Liver (tissue), 8 donors: ENCODE measurements at regions not wholly inside any gene's neighbourhood (a gene's known extent, or its start where the extent isn't known, plus 50 kb on each side); places are given as distances from the start of the nearest gene placed in this dataset.

Source experiments
- DNase-seq: peaks from one replicate; pipeline ENCODE4 v3.0.0-alpha.2; 2017; ENCODE audit warnings: low spot score
- H3K27ac ChIP-seq, 2 donors: one replicate each; pipeline ENCODE4 v1.7.0; 2013; ENCODE audit warnings: inconsistent platforms in 2 of 2, low read length in 2 of 2, control low read depth in 1 of 2, low read depth in 1 of 2, mild to moderate bottlenecking in 1 of 2
- H3K27me3 ChIP-seq, 4 donors: one replicate each; pipeline versions ENCODE4 v1.6.1 to v1.7.0; 2013; ENCODE audit warnings: low read length in 3 of 4, inconsistent platforms in 1 of 4, mild to moderate bottlenecking in 1 of 4, moderate library complexity in 1 of 4; ENCODE audit not compliant: control insufficient read depth in 4 of 4, insufficient read depth in 4 of 4
- H3K36me3 ChIP-seq, 4 donors: one replicate each; pipeline versions ENCODE4 v1.6.1 to v1.7.0; 2013; ENCODE audit warnings: low read length in 3 of 4, mild to moderate bottlenecking in 3 of 4, low read depth in 1 of 4, moderate library complexity in 1 of 4; ENCODE audit not compliant: control insufficient read depth in 4 of 4, insufficient read depth in 3 of 4
- H3K4me1 ChIP-seq, 4 donors: one replicate each; pipeline versions ENCODE4 v1.6.1 to v1.7.0; 2013; ENCODE audit warnings: low read length in 3 of 4, mild to moderate bottlenecking in 3 of 4, moderate library complexity in 1 of 4; ENCODE audit not compliant: control insufficient read depth in 4 of 4, insufficient read depth in 4 of 4
- H3K4me3 ChIP-seq, 3 donors: one replicate each; pipeline versions ENCODE4 v1.6.1 to v1.7.0; 2013; ENCODE audit warnings: low read length in 3 of 3, control low read depth in 1 of 3, low read depth in 1 of 3, mild to moderate bottlenecking in 1 of 3
- H3K9ac ChIP-seq, 2 donors: one replicate each; pipeline ENCODE4 v1.7.0; 2013; ENCODE audit warnings: low read length in 2 of 2, mild to moderate bottlenecking in 2 of 2, moderate library complexity in 2 of 2, control low read depth in 1 of 2, low read depth in 1 of 2
- H3K9me3 ChIP-seq, 4 donors: one replicate each; pipeline versions ENCODE4 v1.6.1 to v1.7.0; 2013; ENCODE audit warnings: low read length in 3 of 4; ENCODE audit not compliant: control insufficient read depth in 4 of 4
- ATF3 ChIP-seq: IDR thresholded peaks from 2 replicates; pipeline ENCODE4 v1.6.1; 2016; ENCODE audit warnings: antibody characterized with exemption
- CTCF ChIP-seq: fragments of 150-350 bp; IDR thresholded peaks from 2 replicates; pipeline ENCODE4 v1.5.1; 2017; ENCODE audit warnings: improper control_type of control experiment, low read depth, low read length; ENCODE audit not compliant: missing input control
- EGR1 ChIP-seq, 2 donors: IDR thresholded peaks; 2 replicates each; pipeline ENCODE4 v1.6.1; 2016 to 2018; ENCODE audit warnings: antibody characterized with exemption in 2 of 2, low read depth in 2 of 2
- FOXA1 ChIP-seq: IDR thresholded peaks from 2 replicates; pipeline ENCODE4 v1.6.1; 2016; ENCODE audit warnings: antibody characterized with exemption
- FOXA2 ChIP-seq: IDR thresholded peaks from 2 replicates; pipeline ENCODE4 v1.6.1; 2016; ENCODE audit warnings: antibody characterized with exemption
- GABPA ChIP-seq, 2 donors: IDR thresholded peaks in 1 of 2; conservative IDR thresholded peaks in 1 of 2; 2 replicates each; pipeline ENCODE4 v1.6.1; 2016; ENCODE audit warnings: antibody characterized with exemption in 2 of 2, mild to moderate bottlenecking in 1 of 2, moderate library complexity in 1 of 2
- HNF4A ChIP-seq, 2 donors: conservative IDR thresholded peaks; 2 replicates each; pipeline ENCODE4 v1.6.1; 2016; ENCODE audit warnings: antibody characterized with exemption in 2 of 2, mild to moderate bottlenecking in 2 of 2
- HNF4G ChIP-seq: IDR thresholded peaks from 2 replicates; pipeline ENCODE4 v1.6.1; 2016; ENCODE audit warnings: antibody characterized with exemption
- RAD21 ChIP-seq, 2 donors: IDR thresholded peaks; 2 replicates each; pipeline ENCODE4 v1.6.1; 2016; ENCODE audit warnings: antibody characterized with exemption in 2 of 2, mild to moderate bottlenecking in 2 of 2
- REST ChIP-seq: IDR thresholded peaks from 2 replicates; pipeline ENCODE4 v1.6.1; 2016; ENCODE audit warnings: antibody characterized with exemption, mild to moderate bottlenecking
- RXRA ChIP-seq, 2 donors: IDR thresholded peaks; 2 replicates each; pipeline ENCODE4 v1.6.1; 2017 to 2018; ENCODE audit warnings: antibody characterized with exemption in 2 of 2, mild to moderate bottlenecking in 1 of 2
- SP1 ChIP-seq: IDR thresholded peaks from 2 replicates; pipeline ENCODE4 v1.6.1; 2018; ENCODE audit warnings: antibody characterized with exemption, mild to moderate bottlenecking
- TAF1 ChIP-seq: conservative IDR thresholded peaks from 2 replicates; pipeline ENCODE4 v1.6.1; 2016; ENCODE audit warnings: antibody characterized with exemption, mild to moderate bottlenecking
- ZBTB33 ChIP-seq: IDR thresholded peaks from 2 replicates; pipeline ENCODE4 v1.6.1; 2016; ENCODE audit warnings: antibody characterized with exemption
- WGBS: extraction: QIAGEN DNeasy Blood & Tissue Kit; methylation state at CpG from one replicate; pipeline ENCODE4 v1.1.7; 2013; 5-methylcytosine and 5-hydroxymethylcytosine counted together
- donor health status: healthy.
- donor health status: healthy.
- donor health status: healthy.
- donor health status: healthy.
- donor health status: healthy.

- H3K9ac ChIP-seq: no peak overlapping the region
- H3K36me3 ChIP-seq: no peaks in the 10 kb centered on the region
- H3K9me3 ChIP-seq: no peaks in the 10 kb centered on the region
- no peak overlapping the region for H3K27ac ChIP-seq
- no peaks in the 10 kb centered on the region for H3K4me1 ChIP-seq
- H3K27me3 ChIP-seq: no peaks in the 10 kb centered on the region
- WGBS: 41% methylated on average over 1 of the region's 1 CpG
- TF ChIP-seq RXRA (IDR thresholded peaks at IDR 0.05): no peak
- no peak overlapping the region for H3K4me3 ChIP-seq
- DNase-seq: no peak
Observed at GRCh38 chr16:72568502-72568901, 396.5 kb upstream of the PMFBP1 start.

GRCh38 chr16:72566174-72566573 lies 394.2 kb upstream of the PMFBP1 start:
- Histone ChIP-seq H3K27me3 (no peaks in the 10 kb centered on the region), H3K27ac (no peak overlapping the region), H3K9ac (no peak overlapping the region), H3K4me1 (no peaks in the 10 kb centered on the region), H3K9me3 (no peaks in the 10 kb centered on the region), H3K4me3 (no peak overlapping the region), H3K36me3 (no peaks in the 10 kb centered on the region)
- WGBS: 73% methylated on average over 1 of the region's 1 CpG
- TF ChIP-seq TAF1: no peak
- TF ChIP-seq EGR1 (IDR thresholded peaks at IDR 0.05; ENCODE audit: low read depth in 2 of 2): no peak
- TF ChIP-seq FOXA2: no peak
- no peak for TF ChIP-seq RXRA (IDR thresholded peaks at IDR 0.05)
- TF ChIP-seq ATF3: no peak
- no peak for TF ChIP-seq HNF4A (conservative IDR thresholded peaks at IDR 0.05)
- no peak for TF ChIP-seq HNF4G
- no peak for TF ChIP-seq GABPA (IDR thresholded peaks at IDR 0.05 in 1 of 2, conservative IDR thresholded peaks at IDR 0.05 in 1 of 2)
- no peak for TF ChIP-seq SP1
- TF ChIP-seq RAD21 (IDR thresholded peaks at IDR 0.05): no peak
- TF ChIP-seq ZBTB33: no peak
- TF ChIP-seq REST: no peak
- TF ChIP-seq FOXA1: no peak
- TF ChIP-seq CTCF: no peak
- no peak for DNase-seq
